GM12875 (cell line): ENCODE measurements at regions not wholly inside any gene's neighbourhood (a gene's known extent, or its start where the extent isn't known, plus 50 kb on each side); places are given as distances from the start of the nearest gene placed in this dataset.

Experiments used
- H3K4me3 ChIP-seq: one replicate; pipeline ENCODE4 v1.5.1; 2011; ENCODE audit warnings: low read depth, low read length, control low read depth
- CTCF ChIP-seq: IDR thresholded peaks from 2 replicates; pipeline ENCODE4 v1.5.1; 2011; ENCODE audit warnings: low read depth, mild to moderate bottlenecking, control low read depth, inconsistent platforms, low read length, moderate library complexity, borderline replicate concordance; ENCODE audit not compliant: insufficient read depth

- no peak for TF ChIP-seq CTCF
- H3K4me3 ChIP-seq = no peak overlapping the region
These were observed 224.8 kb upstream of the JAG1 start for GRCh38 chr20:10898552-10898951.

- no peak overlapping the region for H3K4me3 ChIP-seq
- no peak for TF ChIP-seq CTCF
These were observed 228.4 kb upstream of the JAG1 start for GRCh38 chr20:10902174-10902573.

GRCh38 chr20:10902576-10903282 lies 228.9 kb upstream of the JAG1 start:
- no peak overlapping the region for H3K4me3 ChIP-seq
- TF ChIP-seq CTCF = no peak

GRCh38 chr20:10906834-10907233 lies 233.0 kb upstream of the JAG1 start:
- H3K4me3 ChIP-seq = no peak overlapping the region
- TF ChIP-seq CTCF = no peak

GRCh38 chr20:10909803-10910202 lies 236.0 kb upstream of the JAG1 start:
- H3K4me3 ChIP-seq = no peak overlapping the region
- no peak for TF ChIP-seq CTCF

- H3K4me3 ChIP-seq = no peak overlapping the region
- no peak for TF ChIP-seq CTCF
These were observed 236.9 kb upstream of the JAG1 start for GRCh38 chr20:10910535-10911178.

GRCh38 chr20:10911298-10911697 lies 237.5 kb upstream of the JAG1 start:
- no peak overlapping the region for H3K4me3 ChIP-seq
- TF ChIP-seq CTCF = no peak
